Activated CD8-positive, alpha-beta T cell treated with anti-CD3 and anti-CD28 coated beads, Interleukin-2, amount 10 ng/mL, durations not matched to agents 7 days and 5 days (primary cell): ENCODE measurements at regions not wholly inside any gene's neighbourhood (a gene's known extent, or its start where the extent isn't known, plus 50 kb on each side); places are given as distances from the start of the nearest gene placed in this dataset.
"Not testable (repeated sequence)": the region's sequence is repeated elsewhere in the genome, so short reads cannot be mapped to it uniquely, and the experiment has no call there.

ENCODE experiments used
- ATAC-seq: fragments of 150-1000 bp; cut with Tn5 transposase; one replicate; pipeline ENCODE4 v1.10.0; 2021; ENCODE audit warnings: moderate library complexity
- CTCF ChIA-PET: fragments of 350-600 bp; sonication (Branson Sonifier 250); formaldehyde crosslinking; loops from one replicate; lab custom pipeline; 2021; ENCODE audit warnings: antibody characterized with exemption; lab: Charles Lee
- POLR2A ChIA-PET: fragments of 350-600 bp; sonication (Branson Sonifier 250); formaldehyde crosslinking; loops from one replicate; lab custom pipeline; 2021; ENCODE audit warnings: antibody characterized with exemption; lab: Charles Lee
- DNase-seq: peaks from one replicate; pipeline ENCODE4 v3.0.0-alpha.2; 2020
- H3K27ac Mint-ChIP-seq: one replicate; pipeline ENCODE4 v1.8.0; 2021; ENCODE audit warnings: mild to moderate bottlenecking, mixed read lengths
- H3K27me3 Mint-ChIP-seq: one replicate; pipeline ENCODE4 v1.8.0; 2021; ENCODE audit warnings: low read depth, mixed read lengths
- H3K36me3 Mint-ChIP-seq: one replicate; pipeline ENCODE4 v1.8.0; 2021; ENCODE audit warnings: low read depth, mixed read lengths
- H3K4me1 Mint-ChIP-seq: one replicate; pipeline ENCODE4 v1.8.0; 2021; ENCODE audit warnings: low read depth, mixed read lengths
- H3K4me3 Mint-ChIP-seq: one replicate; pipeline ENCODE4 v1.8.0; 2021; ENCODE audit warnings: mild to moderate bottlenecking, mixed read lengths
- H3K9me3 Mint-ChIP-seq: one replicate; pipeline ENCODE4 v1.8.0; 2022; ENCODE audit warnings: mixed read lengths; ENCODE audit not compliant: insufficient read depth

GRCh38 chr6:144437105-144437504 lies 152.0 kb downstream of the UTRN start:
- no peaks in the 10 kb centered on the region for H3K27me3 Mint-ChIP-seq
- H3K27ac Mint-ChIP-seq = no peak overlapping the region
- H3K4me3 Mint-ChIP-seq = no peak overlapping the region
- ChIA-PET CTCF (interaction anchor here (0.7 kb wide), 1 partner anchor 11 kb away, joined by 3 read pairs; no protein-coding TSS in a partner anchor), POLR2A (interaction anchor here (1.1 kb wide), 1 partner anchor 24 kb away, joined by 3 read pairs; no protein-coding TSS in a partner anchor)
- H3K4me1 Mint-ChIP-seq = peaks cover 8% of the 10 kb centered on the region
- H3K36me3 Mint-ChIP-seq = peaks cover 72% of the 10 kb centered on the region
- peaks cover 8% of the 10 kb centered on the region for H3K9me3 Mint-ChIP-seq
- no peak for DNase-seq
- ATAC-seq = no peak

- DNase-seq = no peak
- H3K27me3 Mint-ChIP-seq = no peaks in the 10 kb centered on the region
- POLR2A ChIA-PET = interaction anchor here (1.1 to 1.7 kb wide), 2 partner anchors 23 to 88 kb away, joined by 3 to 5 read pairs; no protein-coding TSS in a partner anchor
- no peak overlapping the region for H3K4me3 Mint-ChIP-seq
- ATAC-seq = no peak
- peaks cover 76% of the 10 kb centered on the region for H3K36me3 Mint-ChIP-seq
- CTCF ChIA-PET = no interaction called here
- peaks cover 8% of the 10 kb centered on the region for H3K4me1 Mint-ChIP-seq
- peaks cover 12% of the 10 kb centered on the region for H3K9me3 Mint-ChIP-seq
- H3K27ac Mint-ChIP-seq = no peak overlapping the region
These were observed 153.0 kb downstream of the UTRN start for GRCh38 chr6:144438103-144438502.

- ATAC-seq = no peak
- DNase-seq = no peak
- Mint-ChIP-seq H3K27me3 (no peaks in the 10 kb centered on the region), H3K4me1 (peaks cover 8% of the 10 kb centered on the region), H3K36me3 (peaks cover 77% of the 10 kb centered on the region), H3K4me3 (no peak overlapping the region), H3K27ac (no peak overlapping the region), H3K9me3 (peaks cover 12% of the 10 kb centered on the region)
- ChIA-PET POLR2A (interaction anchor here (1.7 kb wide), 1 partner anchor 89 kb away, joined by 5 read pairs; no protein-coding TSS in a partner anchor), CTCF (interaction anchor here (1.4 kb wide), 1 partner anchor 15 kb away, joined by 3 read pairs; no protein-coding TSS in a partner anchor)
These were observed 153.9 kb downstream of the UTRN start for GRCh38 chr6:144439016-144439415.

- peaks cover 12% of the 10 kb centered on the region for H3K9me3 Mint-ChIP-seq
- not testable (repeated sequence) for H3K27ac Mint-ChIP-seq
These were observed 156.7 kb downstream of the UTRN start for GRCh38 chr6:144441801-144442200.

GRCh38 chr6:144443157-144443556 lies 158.0 kb downstream of the UTRN start:
- Mint-ChIP-seq H3K9me3 (peaks cover 12% of the 10 kb centered on the region), H3K36me3 (peaks cover 66% of the 10 kb centered on the region), H3K4me1 (peaks cover 4% of the 10 kb centered on the region), H3K27me3 (no peaks in the 10 kb centered on the region), H3K4me3 (no peak overlapping the region), H3K27ac (no peak overlapping the region)
- no peak for DNase-seq
- ChIA-PET POLR2A (interaction anchor here (0.6 kb wide), 1 partner anchor 17 kb away, joined by 3 read pairs; no protein-coding TSS in a partner anchor), CTCF (no interaction called here)
- no peak for ATAC-seq

More at GRCh38 chr6:144441801-144442200, 156.7 kb downstream of the UTRN start:
- H3K4me1 Mint-ChIP-seq, ATAC-seq, H3K27me3 Mint-ChIP-seq, DNase-seq, POLR2A ChIA-PET, CTCF ChIA-PET, H3K4me3 Mint-ChIP-seq: not testable (repeated sequence)
- peaks cover 72% of the 10 kb centered on the region for H3K36me3 Mint-ChIP-seq

GRCh38 chr6:144447472-144447871 lies 162.3 kb downstream of the UTRN start:
- Mint-ChIP-seq H3K27me3 (no peaks in the 10 kb centered on the region), H3K4me1 (peaks cover 20% of the 10 kb centered on the region), H3K36me3 (peaks cover 56% of the 10 kb centered on the region), H3K4me3 (no peak overlapping the region), H3K27ac (no peak overlapping the region), H3K9me3 (peaks cover under 1% of the 10 kb centered on the region)
- POLR2A ChIA-PET = no interaction called here
- DNase-seq (no peak), ATAC-seq (no peak)
- CTCF ChIA-PET = no interaction called here

- ChIA-PET POLR2A (no interaction called here), CTCF (interaction anchor here (1.3 kb wide), 3 partner anchors 10 to 33 kb away, joined by 3 to 5 read pairs (median 3); no protein-coding TSS in a partner anchor)
- Mint-ChIP-seq H3K9me3 (no peaks in the 10 kb centered on the region), H3K4me3 (no peak overlapping the region), H3K4me1 (peaks cover 20% of the 10 kb centered on the region), H3K27me3 (no peaks in the 10 kb centered on the region), H3K36me3 (peaks cover 53% of the 10 kb centered on the region), H3K27ac (peak overlapping the region; percentile 67)
- DNase-seq (peak; percentile 28), ATAC-seq (no peak)
These were observed 164.1 kb downstream of the UTRN start for GRCh38 chr6:144449218-144449617.

- Mint-ChIP-seq H3K27ac (no peak overlapping the region), H3K4me1 (peaks cover 20% of the 10 kb centered on the region), H3K9me3 (no peaks in the 10 kb centered on the region), H3K4me3 (no peak overlapping the region), H3K36me3 (peaks cover 55% of the 10 kb centered on the region), H3K27me3 (no peaks in the 10 kb centered on the region)
- CTCF ChIA-PET = interaction anchor here (0.6 to 1.3 kb wide), 2 partner anchors 10 to 49 kb away, joined by 3 read pairs; no protein-coding TSS in a partner anchor
- POLR2A ChIA-PET = no interaction called here
- ATAC-seq (no peak), DNase-seq (no peak)
These were observed 164.9 kb downstream of the UTRN start for GRCh38 chr6:144449911-144450597.

GRCh38 chr6:144460327-144461095 lies 175.4 kb downstream of the UTRN start:
- CTCF ChIA-PET = interaction anchor here (1.0 to 2.6 kb wide), 7 partner anchors 8 to 125 kb away, joined by 3 to 15 read pairs (median 5); no protein-coding TSS in a partner anchor
- Mint-ChIP-seq H3K27ac (peak overlapping the region; percentile 83), H3K27me3 (no peaks in the 10 kb centered on the region), H3K4me1 (peaks cover 20% of the 10 kb centered on the region), H3K36me3 (peaks cover 72% of the 10 kb centered on the region), H3K9me3 (no peaks in the 10 kb centered on the region), H3K4me3 (peak overlapping the region; percentile 2)
- DNase-seq = peak; percentile 25
- peak; percentile 87 for ATAC-seq
- POLR2A ChIA-PET = interaction anchor here (0.6 to 0.9 kb wide), 5 partner anchors 12 to 310 kb away, joined by 3 to 4 read pairs (median 3); partner anchors contain the start of genes STX11 and UTRN

GRCh38 chr6:144462058-144462457 lies 176.9 kb downstream of the UTRN start:
- Mint-ChIP-seq H3K4me3 (no peak overlapping the region), H3K27ac (no peak overlapping the region), H3K4me1 (peaks cover 20% of the 10 kb centered on the region), H3K36me3 (peaks cover 74% of the 10 kb centered on the region), H3K9me3 (no peaks in the 10 kb centered on the region), H3K27me3 (no peaks in the 10 kb centered on the region)
- ChIA-PET CTCF (interaction anchor here (0.9 to 2.6 kb wide), 2 partner anchors 19 to 20 kb away, joined by 3 to 15 read pairs; no protein-coding TSS in a partner anchor), POLR2A (no interaction called here)
- DNase-seq (no peak), ATAC-seq (no peak)

- no peaks in the 10 kb centered on the region for H3K9me3 Mint-ChIP-seq
- H3K36me3 Mint-ChIP-seq = peaks cover 70% of the 10 kb centered on the region
- DNase-seq (no peak), ATAC-seq (no peak)
- H3K4me3 Mint-ChIP-seq = no peak overlapping the region
- H3K27ac Mint-ChIP-seq = no peak overlapping the region
- H3K4me1 Mint-ChIP-seq = peaks cover 16% of the 10 kb centered on the region
- POLR2A ChIA-PET = no interaction called here
- CTCF ChIA-PET = interaction anchor here (0.9 kb wide), 1 partner anchor 15 kb away, joined by 4 read pairs; no protein-coding TSS in a partner anchor
- H3K27me3 Mint-ChIP-seq = no peaks in the 10 kb centered on the region
These were observed 181.6 kb downstream of the UTRN start for GRCh38 chr6:144466716-144467115.
